Amygdala (tissue), 56 donors: ENCODE measurements at regions not wholly inside any gene's neighbourhood (a gene's known extent, or its start where the extent isn't known, plus 50 kb on each side); places are given as distances from the start of the nearest gene placed in this dataset.
"Not testable (repeated sequence)": the region's sequence is repeated elsewhere in the genome, so short reads cannot be mapped to it uniquely, and the experiment has no call there.

Source experiments
- DNase-seq, 56 donors: peaks; one replicate each; lab custom pipeline; 2025; lab: John Stamatoyannopoulos, UW

- no peak for DNase-seq
Observed at GRCh38 chr6:91082311-91082832, 495.5 kb upstream of the MAP3K7 start.

- DNase-seq: peak in 4 of 56 donors; percentile 3 to 50 (median 14)
Observed at GRCh38 chr6:91081452-91082067, 494.7 kb upstream of the MAP3K7 start.

GRCh38 chr6:91080871-91081270 lies 494.0 kb upstream of the MAP3K7 start:
- no peak for DNase-seq

GRCh38 chr6:91079969-91080368 lies 493.1 kb upstream of the MAP3K7 start:
- DNase-seq: no peak

- DNase-seq: no peak
Observed at GRCh38 chr6:91075244-91075976, 488.5 kb upstream of the MAP3K7 start.

- no peak for DNase-seq
Observed at GRCh38 chr6:91063362-91063761, 476.5 kb upstream of the MAP3K7 start.

- no peak for DNase-seq
Observed at GRCh38 chr6:91057689-91058088, 470.8 kb upstream of the MAP3K7 start.

GRCh38 chr6:91055959-91056358 lies 469.1 kb upstream of the MAP3K7 start:
- DNase-seq: no peak

- not testable (repeated sequence) for DNase-seq
Observed at GRCh38 chr6:91052473-91053450, 465.9 kb upstream of the MAP3K7 start.

GRCh38 chr6:91045161-91045560 lies 458.3 kb upstream of the MAP3K7 start:
- DNase-seq: no peak

- DNase-seq: no peak
Observed at GRCh38 chr6:91043751-91044150, 456.9 kb upstream of the MAP3K7 start.

- DNase-seq: no peak
Observed at GRCh38 chr6:91042656-91043055, 455.8 kb upstream of the MAP3K7 start.

GRCh38 chr6:91033964-91034363 lies 447.1 kb upstream of the MAP3K7 start:
- DNase-seq: no peak

GRCh38 chr6:91031581-91031980 lies 444.7 kb upstream of the MAP3K7 start:
- no peak for DNase-seq

- peak in 2 of 56 donors; percentile 2 to 3 for DNase-seq
Observed at GRCh38 chr6:91029211-91029610, 442.3 kb upstream of the MAP3K7 start.

- no peak for DNase-seq
Observed at GRCh38 chr6:91023529-91023928, 436.7 kb upstream of the MAP3K7 start.

GRCh38 chr6:91020744-91021143 lies 433.9 kb upstream of the MAP3K7 start:
- no peak for DNase-seq

- DNase-seq: no peak
Observed at GRCh38 chr6:91018586-91018985, 431.7 kb upstream of the MAP3K7 start.

- DNase-seq: no peak
Observed at GRCh38 chr6:91013511-91013910, 426.6 kb upstream of the MAP3K7 start.

GRCh38 chr6:90997076-90997475 lies 410.2 kb upstream of the MAP3K7 start:
- DNase-seq: no peak

GRCh38 chr6:90993770-90994169 lies 406.9 kb upstream of the MAP3K7 start:
- no peak for DNase-seq
